ENCODE measurements at regions not wholly inside any gene's neighbourhood (a gene's known extent, or its start where the extent isn't known, plus 50 kb on each side); places are given as distances from the start of the nearest gene placed in this dataset.

GRCh38 chr6:23672737-23673136 lies 453.3 kb upstream of the NRSN1 start:
- no peaks in the 10 kb centered on the region for H3K27me3 ChIP-seq (ENCODE audit: control insufficient read depth, insufficient read depth, low read length)
- DNase-seq (ENCODE audit: low read depth) = no peak
- no peak for TF ChIP-seq CTCF (IDR thresholded peaks at IDR 0.05; ENCODE audit: insufficient read depth, low read length, poor library complexity, severe bottlenecking)
- no peak overlapping the region for H3K4me3 ChIP-seq (ENCODE audit: low read depth, low read length)
- H3K36me3 ChIP-seq (ENCODE audit: control insufficient read depth, insufficient read depth, low read length) = no peaks in the 10 kb centered on the region

- Histone ChIP-seq H3K36me3 (ENCODE audit: control insufficient read depth, insufficient read depth, low read length) (no peaks in the 10 kb centered on the region), H3K27me3 (ENCODE audit: control insufficient read depth, insufficient read depth, low read length) (no peaks in the 10 kb centered on the region), H3K4me3 (ENCODE audit: low read depth, low read length) (no peak overlapping the region)
- no peak for TF ChIP-seq CTCF (IDR thresholded peaks at IDR 0.05; ENCODE audit: insufficient read depth, low read length, poor library complexity, severe bottlenecking)
- no peak for DNase-seq (ENCODE audit: low read depth)
Observed at GRCh38 chr6:23678626-23679025, 447.4 kb upstream of the NRSN1 start.

GRCh38 chr6:23681743-23682142 lies 444.3 kb upstream of the NRSN1 start:
- Histone ChIP-seq H3K4me3 (ENCODE audit: low read depth, low read length) (no peak overlapping the region), H3K27me3 (ENCODE audit: control insufficient read depth, insufficient read depth, low read length) (no peaks in the 10 kb centered on the region), H3K36me3 (ENCODE audit: control insufficient read depth, insufficient read depth, low read length) (no peaks in the 10 kb centered on the region)
- TF ChIP-seq CTCF (IDR thresholded peaks at IDR 0.05; ENCODE audit: insufficient read depth, low read length, poor library complexity, severe bottlenecking) = no peak
- DNase-seq (ENCODE audit: low read depth) = no peak

- Histone ChIP-seq H3K4me3 (ENCODE audit: low read depth, low read length) (no peak overlapping the region), H3K27me3 (ENCODE audit: control insufficient read depth, insufficient read depth, low read length) (no peaks in the 10 kb centered on the region), H3K36me3 (ENCODE audit: control insufficient read depth, insufficient read depth, low read length) (no peaks in the 10 kb centered on the region)
- no peak for TF ChIP-seq CTCF (IDR thresholded peaks at IDR 0.05; ENCODE audit: insufficient read depth, low read length, poor library complexity, severe bottlenecking)
- no peak for DNase-seq (ENCODE audit: low read depth)
Observed at GRCh38 chr6:23688650-23689049, 437.4 kb upstream of the NRSN1 start.

GRCh38 chr6:23690453-23691049 lies 435.5 kb upstream of the NRSN1 start:
- no peaks in the 10 kb centered on the region for H3K27me3 ChIP-seq (ENCODE audit: control insufficient read depth, insufficient read depth, low read length)
- no peak overlapping the region for H3K4me3 ChIP-seq (ENCODE audit: low read depth, low read length)
- no peaks in the 10 kb centered on the region for H3K36me3 ChIP-seq (ENCODE audit: control insufficient read depth, insufficient read depth, low read length)
- TF ChIP-seq CTCF (IDR thresholded peaks at IDR 0.05; ENCODE audit: insufficient read depth, low read length, poor library complexity, severe bottlenecking) = no peak
- DNase-seq (ENCODE audit: low read depth) = no peak

- H3K27me3 ChIP-seq (ENCODE audit: control insufficient read depth, insufficient read depth, low read length) = no peaks in the 10 kb centered on the region
- no peak overlapping the region for H3K4me3 ChIP-seq (ENCODE audit: low read depth, low read length)
- no peak for DNase-seq (ENCODE audit: low read depth)
- TF ChIP-seq CTCF (IDR thresholded peaks at IDR 0.05; ENCODE audit: insufficient read depth, low read length, poor library complexity, severe bottlenecking) = no peak
- no peaks in the 10 kb centered on the region for H3K36me3 ChIP-seq (ENCODE audit: control insufficient read depth, insufficient read depth, low read length)
Observed at GRCh38 chr6:23692184-23692583, 433.8 kb upstream of the NRSN1 start.

Data from kidney epithelial cell (primary cell).